GM19351 (cell line): ENCODE measurements at regions not wholly inside any gene's neighbourhood (a gene's known extent, or its start where the extent isn't known, plus 50 kb on each side); places are given as distances from the start of the nearest gene placed in this dataset.
A peak's percentile ranks its signal among the peaks of the same experiment; 100 is the strongest.
"Not testable (repeated sequence)": the region's sequence is repeated elsewhere in the genome, so short reads cannot be mapped to it uniquely, and the experiment has no call there.

Experiments used
- ATAC-seq: cut with Tn5 transposase; IDR thresholded peaks from one replicate; pipeline ENCODE4 v1.9.1; 2021; ENCODE audit warnings: mild to moderate bottlenecking, moderate library complexity; ENCODE audit not compliant: unreplicated experiment

DNA sequence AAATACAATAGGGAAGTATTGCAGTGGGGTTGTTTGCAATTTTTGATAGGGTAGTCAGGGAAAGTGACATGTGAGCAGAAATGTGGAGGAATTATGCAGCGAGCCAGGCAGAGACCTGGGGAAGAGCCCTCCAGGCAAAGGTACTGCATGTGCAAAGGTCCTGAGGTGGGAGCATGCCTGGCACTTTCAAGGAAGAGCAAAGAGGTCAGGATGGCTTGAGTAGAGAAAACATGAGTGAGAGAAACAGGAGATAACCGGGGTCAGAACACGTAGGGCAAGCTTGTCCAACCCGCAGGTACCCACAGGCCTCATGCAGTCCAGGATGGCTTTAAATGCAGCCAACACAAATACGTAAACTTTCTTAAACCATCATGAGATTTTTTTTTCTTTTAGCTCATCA lies 71.0 kb downstream of the COQ2 start:
- ATAC-seq = no peak

DNA sequence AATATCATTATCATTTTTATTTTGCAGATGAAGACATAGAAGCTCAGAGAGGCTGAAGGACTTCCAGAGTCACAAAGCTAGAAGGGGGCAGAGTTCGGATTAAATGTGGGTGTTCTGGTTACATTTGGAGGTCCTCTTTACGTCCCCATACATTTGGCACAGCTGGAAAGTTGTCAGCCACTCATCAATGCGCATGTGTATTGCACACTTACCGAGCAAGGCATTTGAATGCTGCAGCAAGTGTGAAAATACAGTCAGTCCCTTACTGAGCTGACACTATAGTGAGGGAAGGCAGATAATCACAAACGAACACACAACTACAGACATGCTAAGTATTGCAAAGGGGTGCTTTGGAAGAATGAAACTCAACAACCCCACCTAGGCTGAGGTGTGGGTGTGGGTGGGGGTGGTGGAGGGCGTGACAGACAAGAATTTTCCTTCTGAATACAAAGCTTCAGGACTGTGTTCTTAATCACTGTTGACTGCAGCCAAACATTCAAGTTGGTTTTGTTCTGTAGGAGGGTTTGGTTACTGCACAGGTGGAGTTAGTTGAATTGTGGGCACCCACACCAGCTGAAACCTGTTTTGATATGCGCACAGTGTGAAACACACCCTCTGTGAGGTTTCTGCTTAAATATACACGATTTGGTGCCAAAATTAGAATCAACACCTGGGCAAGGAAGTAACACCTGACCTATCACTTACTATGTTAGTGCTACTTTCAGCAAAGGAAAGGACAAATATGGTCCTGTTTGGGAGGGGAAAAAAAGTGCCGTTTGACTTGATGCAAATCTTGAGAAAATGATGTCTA lies 72.4 kb downstream of the COQ2 start:
- ATAC-seq = peak; percentile 84

GRCh38 chr4:83209419-83209818 lies 75.2 kb downstream of the COQ2 start:
- ATAC-seq = no peak

DNA sequence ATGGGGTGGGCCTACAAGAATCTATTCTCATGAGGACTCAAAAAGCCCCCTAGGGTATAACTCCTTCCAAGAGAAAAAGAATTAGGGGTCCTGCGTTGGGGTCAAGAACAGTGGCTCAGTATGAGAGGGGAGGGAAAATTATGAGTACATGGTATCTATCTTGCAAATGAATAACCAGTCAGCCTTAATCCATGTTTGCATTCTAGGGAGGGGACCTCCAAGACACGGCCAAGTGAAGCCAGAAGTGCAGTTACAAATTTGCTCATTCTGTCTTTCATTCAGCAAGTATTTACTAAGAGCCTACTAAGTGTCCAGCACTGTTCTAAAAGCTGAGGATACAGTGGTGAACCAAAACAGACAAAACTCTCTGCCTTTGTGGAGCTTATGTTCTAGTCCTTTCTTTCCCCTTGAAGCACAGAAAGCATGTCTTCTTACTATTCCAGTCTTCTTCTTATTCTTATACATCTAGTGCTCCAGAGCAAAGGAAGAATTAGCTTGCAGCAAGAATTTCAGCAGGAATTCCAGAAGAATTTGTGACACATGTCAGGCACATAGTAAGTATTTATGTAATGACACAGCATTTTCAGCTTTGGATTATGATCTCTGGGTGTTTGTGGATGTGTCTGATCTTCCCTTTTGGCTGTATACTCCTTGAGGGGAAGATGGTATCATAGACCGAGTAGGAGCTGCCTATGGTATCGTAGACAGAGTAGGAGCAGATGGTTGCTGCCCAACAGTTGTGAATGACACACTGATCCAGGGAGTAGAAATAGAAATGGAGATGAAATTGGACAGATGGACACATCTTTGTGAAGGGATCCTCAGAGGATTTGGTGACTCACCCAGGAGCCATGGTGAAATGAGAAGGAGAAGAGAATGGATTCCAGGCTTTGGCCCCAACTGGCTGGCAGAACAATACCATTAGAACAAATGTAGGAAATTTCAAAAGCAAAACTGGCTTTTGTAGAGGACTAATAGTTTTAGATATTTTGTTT lies 75.9 kb downstream of the COQ2 start:
- no peak for ATAC-seq

DNA sequence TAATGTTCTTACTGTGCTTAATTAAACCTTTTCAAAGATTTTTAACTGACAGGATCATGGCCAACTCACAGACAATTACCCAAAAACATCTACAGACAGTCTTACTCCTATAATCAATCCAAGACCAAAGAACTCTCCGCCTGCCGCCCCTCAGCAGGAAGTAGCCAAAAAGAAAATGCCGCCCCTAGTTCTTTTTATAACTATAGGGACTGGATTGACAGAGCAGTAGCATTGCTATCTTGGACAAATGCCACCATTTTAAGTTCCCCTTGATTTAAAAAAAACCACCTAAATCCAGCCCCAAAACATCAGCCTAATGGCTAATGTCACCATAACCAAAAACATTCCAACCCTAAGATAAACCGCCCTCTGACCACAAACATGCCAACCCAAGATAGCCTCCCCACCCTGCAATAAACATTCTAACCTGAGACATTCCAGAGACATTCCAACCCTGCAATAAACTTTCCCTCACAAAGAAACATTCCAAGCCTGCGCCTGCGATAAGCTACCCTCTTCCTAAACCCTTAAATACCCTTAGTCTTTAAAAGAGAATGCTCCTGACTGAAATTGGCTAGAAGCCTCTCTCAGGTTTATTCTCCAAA lies 77.0 kb downstream of the COQ2 start:
- ATAC-seq = no peak

GRCh38 chr4:83205760-83206159 lies 78.8 kb downstream of the COQ2 start:
- ATAC-seq = no peak

DNA sequence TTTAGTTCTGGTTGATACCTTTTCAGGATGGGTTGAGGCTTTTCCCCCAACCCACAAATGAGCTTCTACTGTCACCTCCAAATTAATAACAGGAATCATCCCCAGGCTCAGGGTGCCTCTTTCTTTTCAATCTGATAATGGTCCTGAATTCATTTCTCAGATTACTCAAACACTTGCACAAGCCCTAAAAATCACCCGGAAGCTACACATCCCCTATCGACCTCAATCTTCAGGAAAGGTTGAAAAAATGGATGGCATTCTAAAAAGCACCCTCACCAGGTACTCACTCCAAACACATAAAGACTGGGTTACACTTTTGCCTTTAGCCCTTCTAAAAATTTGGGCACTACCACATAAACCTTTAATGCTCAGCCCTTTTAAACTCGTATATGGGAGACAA lies 79.9 kb downstream of the COQ2 start:
- ATAC-seq = no peak

DNA sequence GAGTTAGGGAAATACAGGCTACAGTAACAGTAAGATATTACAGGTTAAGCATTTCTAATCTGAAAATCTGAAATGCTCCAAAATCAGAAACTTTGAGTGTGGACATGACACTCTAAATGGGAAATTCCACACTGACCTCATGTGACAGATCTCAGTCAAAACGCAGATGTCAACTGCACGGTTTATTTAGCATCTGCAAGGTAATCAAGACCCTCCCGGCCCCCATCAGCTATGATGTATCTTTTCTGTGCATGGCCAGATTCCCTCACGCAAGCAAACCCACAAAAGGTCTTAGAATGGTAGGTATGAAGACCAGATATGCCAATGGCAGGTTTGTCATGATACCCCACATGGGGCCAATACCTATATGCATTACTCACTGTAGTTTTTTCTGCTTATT lies 82.8 kb downstream of the COQ2 start:
- ATAC-seq = no peak

- no peak for ATAC-seq
These were observed 83.2 kb upstream of the PLAC8 start for GRCh38 chr4:83197555-83198235.

GRCh38 chr4:83196921-83197320 lies 82.4 kb upstream of the PLAC8 start:
- ATAC-seq = no peak

DNA sequence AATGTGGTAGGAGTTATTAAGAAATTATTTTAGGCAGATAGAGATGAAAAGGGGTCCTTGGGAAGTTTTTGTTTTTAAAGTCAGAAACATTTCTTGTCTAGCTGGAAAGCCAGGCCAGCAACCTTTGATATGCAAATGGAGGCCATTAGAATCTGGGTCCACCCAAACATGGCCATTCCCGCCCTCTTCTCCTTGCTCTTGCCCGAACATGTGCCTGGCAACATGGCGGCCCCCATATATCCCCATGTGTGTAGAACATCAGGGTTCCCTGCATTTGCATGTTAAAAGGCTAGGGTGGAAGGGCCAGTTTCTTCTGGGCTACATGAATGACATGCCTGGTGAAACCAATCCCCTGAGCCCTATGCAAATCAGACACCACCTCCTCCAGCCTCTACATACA lies 80.7 kb upstream of the PLAC8 start:
- ATAC-seq = no peak

DNA sequence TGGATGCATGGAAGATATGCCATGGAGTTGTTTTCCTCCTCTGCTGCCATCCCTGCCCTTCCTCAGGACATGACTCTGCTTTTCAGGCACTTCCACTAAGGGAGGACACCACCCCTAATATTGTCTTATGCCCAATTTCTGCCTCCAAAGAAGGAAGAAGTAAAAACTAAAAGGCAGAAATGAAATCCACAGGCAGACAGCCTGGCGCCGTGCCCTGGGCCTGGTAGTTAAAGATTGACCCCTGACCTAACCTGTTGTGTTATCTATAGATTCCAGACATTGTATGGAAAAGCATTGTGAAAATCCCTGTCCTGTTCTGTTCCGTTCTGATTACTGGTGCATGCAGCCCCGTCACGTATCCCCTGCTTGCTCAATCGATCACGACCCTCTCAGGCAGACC lies 80.1 kb upstream of the PLAC8 start:
- not testable (repeated sequence) for ATAC-seq

DNA sequence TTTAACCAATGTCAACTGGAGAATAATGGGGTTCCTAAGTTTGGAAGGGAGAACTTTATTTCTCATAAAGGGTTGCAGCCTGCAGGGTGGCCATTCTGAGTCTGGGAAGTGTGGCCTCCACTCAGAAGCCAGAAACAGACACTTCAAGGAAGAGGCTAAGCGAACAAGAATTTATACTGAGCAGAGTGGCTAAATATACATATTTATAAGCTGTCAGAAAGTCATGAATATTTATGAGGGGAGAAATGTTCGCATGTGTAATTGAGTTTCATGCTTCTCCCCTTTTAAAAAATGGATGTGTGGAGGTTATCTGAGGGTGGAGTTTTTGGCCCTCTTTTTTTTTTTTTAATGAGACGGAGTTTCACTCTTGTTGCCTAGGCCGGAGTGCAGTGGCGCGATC lies 78.1 kb upstream of the PLAC8 start:
- no peak for ATAC-seq

DNA sequence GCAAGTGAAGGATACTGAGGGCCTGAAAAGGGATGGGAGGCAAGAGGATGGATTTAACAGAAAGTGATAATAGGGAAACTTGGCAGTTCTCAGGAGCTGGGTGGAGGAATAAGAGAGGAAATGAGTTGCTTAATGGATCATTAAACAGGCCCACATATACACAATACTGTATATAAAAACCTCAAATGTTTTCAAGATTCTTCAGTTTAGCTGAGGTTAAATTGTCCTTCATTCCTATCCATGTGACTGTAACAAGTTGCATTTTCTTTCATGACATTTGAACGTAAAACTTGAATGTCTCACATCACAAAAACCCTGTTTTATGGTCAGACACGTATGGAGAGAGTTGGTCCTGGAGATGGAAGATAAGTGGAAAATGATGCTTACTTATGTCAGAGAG lies 76.5 kb upstream of the PLAC8 start:
- no peak for ATAC-seq

GRCh38 chr4:83189631-83190136 lies 75.2 kb upstream of the PLAC8 start:
- no peak for ATAC-seq

GRCh38 chr4:83180431-83180968 lies 66.0 kb upstream of the PLAC8 start:
- ATAC-seq = no peak

- no peak for ATAC-seq
These were observed 64.7 kb upstream of the PLAC8 start for GRCh38 chr4:83179205-83179604.

GRCh38 chr4:83178029-83178428 lies 63.5 kb upstream of the PLAC8 start:
- ATAC-seq = peak; percentile 49

DNA sequence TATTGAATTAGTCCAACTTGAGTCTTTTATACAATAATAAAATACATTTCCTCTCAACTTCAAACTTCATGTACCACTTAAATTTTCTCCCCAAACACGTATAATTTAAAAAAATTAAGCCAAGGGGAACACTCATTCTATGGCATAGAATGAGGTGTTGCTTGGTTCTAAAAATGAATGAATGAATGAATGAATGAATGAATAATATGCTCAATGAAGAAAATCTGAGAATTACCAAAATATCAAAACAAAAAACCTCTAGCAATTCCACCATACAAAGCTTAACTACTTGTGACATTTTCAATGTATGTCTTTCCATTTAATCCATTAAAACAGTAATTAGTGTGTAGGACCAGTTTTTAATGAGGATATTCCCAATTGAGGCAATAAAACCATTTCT lies 62.7 kb upstream of the PLAC8 start:
- ATAC-seq = no peak

DNA sequence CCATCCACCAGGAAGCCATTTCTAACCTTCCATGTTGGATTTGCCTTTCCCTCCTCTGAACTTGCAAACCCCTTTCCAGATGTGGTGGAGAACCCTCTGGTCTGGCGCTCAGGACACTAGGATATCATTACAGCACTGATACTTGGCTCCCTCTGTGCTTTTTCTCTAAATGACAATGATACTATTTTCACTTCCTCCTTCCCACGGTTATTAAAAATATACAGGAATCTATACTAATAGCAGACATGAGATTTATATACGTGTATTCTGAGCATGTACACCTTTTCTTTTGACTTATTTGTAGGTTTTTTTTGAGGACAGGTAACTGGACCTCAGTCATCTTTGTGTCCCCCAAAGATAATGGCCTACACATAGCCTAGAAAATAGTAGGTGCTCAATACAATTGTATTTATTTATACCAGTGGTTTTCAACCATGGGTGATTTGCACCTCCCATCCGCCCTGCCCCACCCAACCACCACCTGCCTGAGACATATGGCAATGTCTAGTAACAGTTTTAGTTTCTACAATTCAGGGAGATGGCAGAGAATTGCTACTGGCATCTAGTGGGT lies 60.4 kb upstream of the PLAC8 start:
- ATAC-seq = peak; percentile 63
